GM18870 (cell line): ENCODE measurements at regions not wholly inside any gene's neighbourhood (a gene's known extent, or its start where the extent isn't known, plus 50 kb on each side); places are given as distances from the start of the nearest gene placed in this dataset.
A peak's percentile ranks its signal among the peaks of the same experiment; 100 is the strongest.
"Not testable (repeated sequence)": the region's sequence is repeated elsewhere in the genome, so short reads cannot be mapped to it uniquely, and the experiment has no call there.

Experiments used
- ATAC-seq: cut with Tn5 transposase; IDR thresholded peaks from one replicate; pipeline ENCODE4 v1.9.1; 2021; ENCODE audit warnings: moderate library complexity; ENCODE audit not compliant: unreplicated experiment

DNA sequence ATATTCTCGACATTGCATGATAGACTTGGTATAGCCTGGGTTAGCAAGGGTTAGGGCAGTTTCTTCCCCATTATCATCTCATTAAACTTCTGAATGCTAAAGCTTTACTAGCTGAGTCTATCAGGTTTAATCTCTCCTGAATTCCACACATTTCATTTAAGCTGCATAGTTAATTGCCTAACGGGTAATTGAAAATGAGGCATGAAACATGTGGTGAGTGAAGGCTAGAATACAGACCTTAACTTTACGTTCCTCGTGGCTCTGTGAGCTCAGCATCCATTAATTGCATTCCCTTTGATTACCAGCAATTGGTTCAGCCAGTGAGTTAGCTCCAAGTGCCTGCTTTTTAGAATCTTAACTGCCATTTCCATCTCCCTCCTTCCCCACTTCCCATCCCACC is 126.5 kb upstream of the MEX3C start:
- ATAC-seq: no peak

DNA sequence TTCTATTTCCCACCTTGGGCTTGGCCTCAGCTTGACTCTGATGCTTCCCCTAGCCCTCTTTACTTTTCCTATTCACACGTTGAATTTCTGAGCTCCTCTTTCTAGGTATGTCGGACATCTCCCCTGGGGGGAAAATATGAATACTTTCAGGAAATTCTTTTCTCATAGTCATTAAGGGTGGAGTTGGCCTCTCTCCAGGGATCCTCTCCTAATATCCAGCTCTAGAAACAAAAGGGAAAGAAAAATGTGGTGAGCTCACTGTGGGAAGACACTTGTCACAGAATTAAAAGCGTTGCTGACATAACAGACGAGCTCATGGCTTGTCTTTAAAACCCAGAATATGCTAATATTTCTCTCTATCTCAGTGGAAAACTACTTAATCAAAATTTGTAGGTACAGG is 132.7 kb upstream of the MEX3C start:
- ATAC-seq: no peak

DNA sequence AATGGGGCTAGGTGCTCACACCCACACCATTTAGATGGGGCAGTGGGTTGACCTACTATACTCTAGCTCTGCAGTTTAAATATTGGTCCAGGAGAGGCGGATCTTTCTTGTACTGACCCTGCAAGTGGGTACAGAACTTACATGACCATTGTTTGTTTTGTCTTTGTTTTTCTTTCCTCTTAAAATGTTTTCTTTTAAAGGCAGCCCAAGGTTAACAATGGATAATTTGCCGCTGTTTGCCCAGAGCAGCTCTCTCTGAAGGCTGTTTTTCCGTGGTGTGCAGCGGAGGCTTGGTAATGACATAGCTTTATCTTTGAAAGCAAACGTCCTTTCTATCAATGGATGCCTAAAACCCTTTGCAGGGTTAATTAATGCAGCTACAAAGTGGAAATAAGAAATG is 133.3 kb upstream of the MEX3C start:
- no peak for ATAC-seq

DNA sequence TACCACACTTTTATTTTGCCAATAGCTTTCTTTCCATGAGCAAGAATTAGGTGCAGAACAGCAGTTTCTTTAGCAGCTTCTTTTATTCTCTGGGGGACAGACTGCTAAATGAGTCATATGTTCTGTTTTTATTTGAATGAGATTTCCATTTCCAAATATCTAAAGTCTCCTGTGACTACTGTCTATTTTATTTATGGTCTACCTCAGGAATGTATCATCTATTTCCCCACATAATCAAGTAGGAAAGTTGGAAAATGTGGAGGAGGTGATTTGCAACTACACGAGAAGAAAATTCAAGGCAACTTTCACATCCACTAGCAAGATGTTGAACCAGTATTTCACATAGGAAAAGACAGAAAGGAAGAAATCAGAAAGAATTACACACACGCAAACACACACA is 139.9 kb upstream of the MEX3C start:
- ATAC-seq: no peak

DNA sequence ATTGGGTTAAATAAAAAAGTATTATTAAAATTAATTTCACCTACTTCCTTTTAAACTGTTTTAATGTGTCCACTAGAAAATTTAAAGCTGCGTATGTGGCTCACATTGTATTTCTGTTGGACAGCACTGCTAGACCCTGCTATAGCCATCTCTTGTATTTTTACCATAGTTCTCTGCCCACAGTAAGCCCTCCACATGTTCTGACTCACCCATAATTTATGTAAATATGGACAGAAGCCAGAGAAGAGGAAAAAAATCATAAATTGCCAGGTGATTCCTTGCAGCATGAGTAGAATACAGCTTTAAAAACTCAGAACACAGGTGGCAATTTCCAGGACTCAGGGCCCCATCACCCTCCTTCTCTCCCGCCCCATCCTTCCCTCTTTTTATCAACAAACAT is 142.4 kb upstream of the MEX3C start:
- ATAC-seq: no peak

DNA sequence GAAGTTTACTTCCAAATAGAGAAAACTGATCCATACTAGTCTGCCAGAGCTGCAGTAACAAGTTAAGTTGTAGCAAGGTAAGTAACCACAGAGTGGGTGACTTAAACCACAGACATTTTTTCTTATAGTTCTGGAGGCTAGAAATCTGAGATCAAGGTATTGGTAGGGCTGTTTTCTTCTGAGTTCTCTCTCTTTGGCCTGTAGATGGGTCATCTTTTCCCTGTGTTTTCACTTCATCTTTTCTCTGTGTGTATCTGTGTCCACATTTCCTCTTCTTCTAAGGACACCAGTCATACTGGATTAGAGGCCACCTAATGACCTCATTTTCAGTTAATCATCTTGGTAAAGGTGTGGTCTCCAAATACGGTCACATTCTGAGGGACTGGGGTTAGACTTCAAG is 142.9 kb upstream of the MEX3C start:
- ATAC-seq: no peak

DNA sequence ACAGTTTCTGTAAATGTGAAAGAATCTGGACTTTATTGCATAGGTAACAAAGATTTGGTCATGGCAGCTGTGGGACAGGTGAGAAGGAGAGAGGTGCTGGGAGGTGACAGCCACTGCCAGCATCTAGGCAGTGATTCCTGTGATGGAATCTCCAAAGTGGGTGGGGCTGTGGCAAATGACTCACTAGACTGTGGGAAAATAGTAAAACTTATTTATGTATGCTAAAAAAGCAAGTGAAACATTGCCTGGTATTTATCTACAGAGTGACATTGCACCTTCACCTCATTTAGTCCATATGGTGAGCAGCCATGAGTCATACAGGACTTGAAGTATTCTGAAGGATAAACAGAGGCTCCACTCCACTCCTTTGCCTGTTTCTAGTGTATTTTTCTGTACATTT is 145.3 kb upstream of the MEX3C start:
- no peak for ATAC-seq

DNA sequence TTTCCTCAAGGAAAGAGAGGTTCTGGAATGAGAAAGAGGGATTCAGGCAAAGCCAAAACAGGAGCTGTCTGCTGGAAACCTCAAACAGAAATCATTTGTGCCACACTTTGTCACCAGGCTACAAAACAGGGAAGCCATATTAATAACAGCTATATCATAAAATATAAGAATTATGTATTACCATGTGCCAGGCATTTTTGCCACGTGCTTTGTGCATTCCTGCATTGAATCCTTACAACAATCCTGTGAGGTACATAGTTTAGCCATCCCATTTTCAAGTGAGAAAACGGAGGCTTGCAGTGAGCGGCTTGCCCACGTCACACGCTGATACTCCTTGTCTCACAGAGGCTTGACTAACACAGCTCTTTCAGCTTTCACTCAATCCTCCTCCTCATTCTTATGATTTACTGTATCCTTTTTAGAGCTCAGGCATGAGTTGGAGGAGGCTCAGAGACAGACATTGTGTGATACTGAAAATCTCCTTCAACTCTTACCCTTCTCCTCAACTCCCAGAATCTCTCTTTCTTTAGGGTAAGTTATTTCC is 148.4 kb upstream of the MEX3C start:
- ATAC-seq: no peak

DNA sequence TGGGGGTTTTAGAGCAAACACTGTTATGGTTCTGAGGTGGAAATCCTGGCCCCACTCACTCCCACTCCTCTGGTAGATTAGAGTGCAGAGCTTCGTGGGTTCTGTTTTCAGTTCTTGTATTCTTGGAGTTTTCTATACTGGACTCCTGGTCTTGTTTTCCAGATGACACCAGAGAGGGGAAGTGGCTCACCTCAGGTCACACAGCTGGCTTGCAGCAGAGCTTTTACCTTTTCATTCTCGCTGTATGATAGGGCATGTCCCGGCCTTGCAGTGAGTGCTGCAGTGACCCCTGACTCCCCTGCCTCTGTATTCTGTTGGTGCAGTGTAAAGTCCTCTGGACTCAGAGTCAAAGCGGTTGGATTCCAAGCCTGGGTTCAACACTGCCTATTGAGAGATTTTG is 148.9 kb upstream of the MEX3C start:
- ATAC-seq: no peak

DNA sequence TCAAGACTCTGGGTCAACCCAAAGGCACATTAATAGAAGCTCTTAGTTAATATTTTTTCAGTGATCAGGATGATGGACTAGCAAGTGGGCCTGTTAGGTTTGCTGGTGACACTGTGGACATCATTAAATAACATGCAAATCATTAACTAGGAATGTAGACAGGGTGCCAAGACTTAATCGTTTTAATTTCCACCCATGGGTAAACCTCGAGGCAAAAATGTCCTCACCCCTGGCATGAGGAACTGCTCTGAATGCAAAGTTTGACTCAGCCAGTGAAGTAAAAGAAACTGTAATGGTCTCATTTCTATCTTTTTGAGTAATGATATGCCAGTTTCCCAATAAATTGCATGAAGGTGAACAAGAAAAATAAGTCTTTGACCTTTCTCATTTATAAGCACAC is 152.6 kb upstream of the MEX3C start:
- ATAC-seq: no peak

DNA sequence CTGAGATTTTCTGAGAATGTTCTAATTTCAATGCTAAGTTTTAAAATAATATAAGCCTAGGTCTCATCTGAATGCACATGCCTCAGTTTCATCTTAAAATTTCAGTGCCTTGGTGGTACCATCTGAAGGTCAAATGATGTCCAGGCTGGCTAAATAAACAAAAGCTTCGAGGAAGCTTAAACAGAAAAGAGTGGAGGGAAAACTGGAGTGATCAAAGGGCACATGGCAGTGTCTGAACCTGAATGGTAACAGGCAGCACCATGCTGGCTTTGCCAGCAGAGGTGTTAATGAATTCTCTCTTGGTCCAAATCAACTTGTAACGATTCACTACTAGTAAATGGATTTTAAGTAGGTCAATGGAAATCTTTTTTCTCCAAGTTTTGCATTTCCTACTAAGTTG is 158.4 kb upstream of the MEX3C start:
- ATAC-seq: no peak

DNA sequence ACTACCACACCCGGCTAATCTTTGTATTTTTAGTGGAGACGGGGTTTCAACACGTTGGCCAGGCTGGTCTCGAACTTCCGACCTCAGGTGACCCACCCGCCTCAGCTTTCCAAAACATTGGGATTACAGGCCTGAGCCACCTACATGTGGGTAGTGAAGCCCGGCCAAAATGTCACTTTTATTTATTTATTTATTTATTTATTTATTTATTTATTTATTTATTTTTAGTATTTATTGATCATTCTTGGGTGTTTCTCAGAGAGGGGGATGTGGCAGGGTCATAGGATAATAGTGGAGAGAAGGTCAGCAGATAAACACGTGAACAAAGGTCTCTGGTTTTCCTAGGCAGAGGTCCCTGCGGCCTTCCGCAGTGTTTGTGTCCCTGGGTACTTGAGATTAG is 162.8 kb upstream of the MEX3C start:
- ATAC-seq: not testable (repeated sequence)

DNA sequence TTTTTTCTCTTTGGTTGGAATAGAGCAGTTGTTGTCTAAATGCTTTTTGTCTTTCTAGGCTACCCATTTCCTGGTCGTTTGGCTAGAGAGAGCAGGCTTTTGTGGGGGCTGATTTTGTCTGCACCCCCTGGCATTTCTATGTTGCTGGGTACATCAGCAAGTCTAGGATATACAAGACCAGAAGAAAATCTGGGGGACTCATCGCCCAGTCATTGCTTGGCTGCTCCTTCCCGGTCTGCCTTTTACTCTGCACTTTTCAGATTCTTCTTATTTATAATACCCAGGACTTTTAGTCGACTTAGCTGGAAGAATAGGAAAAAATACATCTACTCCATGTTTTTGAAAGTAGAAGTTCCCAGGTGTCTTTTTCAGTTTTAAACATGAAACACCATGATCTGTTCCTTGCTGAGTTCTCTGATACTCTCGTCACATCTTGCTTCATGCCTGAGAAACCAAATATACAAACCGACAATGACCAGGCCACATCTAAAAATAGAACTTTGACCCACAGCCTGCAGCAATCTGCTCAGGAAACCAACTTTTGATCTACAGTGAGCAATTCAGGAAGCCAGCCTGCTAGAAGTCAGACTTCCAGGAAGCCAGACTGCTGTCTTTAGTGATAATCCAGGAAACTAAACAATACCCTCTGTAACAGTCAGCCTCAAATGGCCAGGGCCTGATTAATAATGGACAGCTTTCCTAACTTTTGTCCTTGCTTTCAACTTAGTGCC is 163.8 kb upstream of the MEX3C start:
- peak; percentile 78 for ATAC-seq

DNA sequence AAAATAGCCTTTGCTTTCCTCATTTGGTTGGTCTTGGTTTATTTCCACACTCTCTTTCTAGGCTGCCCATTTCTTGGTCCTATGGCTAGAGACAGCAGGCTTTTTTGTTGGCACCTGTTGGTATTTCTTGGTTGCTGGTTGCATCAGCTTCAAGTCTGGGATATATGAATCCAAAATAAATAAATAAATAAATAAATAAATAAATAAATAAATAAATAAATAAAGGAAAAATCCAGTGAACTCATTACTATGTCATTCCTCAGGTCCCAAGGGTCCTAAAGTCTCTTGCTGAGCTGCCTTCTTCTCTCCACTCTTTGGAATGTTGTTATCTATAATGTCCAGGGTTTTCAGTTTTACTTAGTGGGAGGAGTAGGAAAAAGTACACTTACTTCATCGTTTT is 165.9 kb upstream of the MEX3C start:
- ATAC-seq: no peak

DNA sequence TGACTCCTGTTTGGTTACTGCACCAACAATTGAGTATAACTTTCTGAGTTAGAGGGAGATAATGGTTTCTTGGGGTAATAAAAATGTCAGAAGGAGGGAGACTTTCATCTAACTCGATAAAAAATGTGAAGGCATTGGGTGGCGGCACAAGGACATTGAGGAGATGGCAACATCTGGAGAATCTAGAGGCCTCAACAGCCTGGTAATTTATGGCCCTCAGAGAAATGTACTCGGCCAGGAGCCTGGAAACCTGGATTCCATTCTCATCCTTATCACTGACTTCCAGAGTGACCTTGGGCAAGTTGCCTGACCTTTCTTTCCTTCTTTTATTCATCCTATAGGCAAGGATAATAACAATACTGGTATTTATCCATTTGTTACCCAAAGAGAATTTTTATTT is 173.5 kb upstream of the MEX3C start:
- no peak for ATAC-seq

DNA sequence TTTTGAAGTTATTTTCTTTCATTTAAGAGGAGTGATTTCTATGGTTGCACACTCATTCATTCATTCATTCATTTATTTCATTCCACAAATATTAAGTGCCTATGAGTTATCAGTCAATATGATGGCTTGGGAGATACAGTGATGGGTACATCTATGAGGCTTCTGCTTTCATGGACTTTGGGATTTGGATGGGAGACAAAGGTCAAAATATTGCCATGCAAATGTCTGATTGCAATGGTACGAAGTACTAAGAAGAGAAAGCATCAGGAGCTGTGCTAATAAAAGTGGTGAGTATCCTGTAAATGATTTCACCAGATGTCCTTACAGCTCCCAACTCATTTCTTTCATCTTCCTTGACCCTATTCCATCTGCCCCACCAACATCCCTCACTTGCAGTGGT is 174.4 kb upstream of the MEX3C start:
- no peak for ATAC-seq

DNA sequence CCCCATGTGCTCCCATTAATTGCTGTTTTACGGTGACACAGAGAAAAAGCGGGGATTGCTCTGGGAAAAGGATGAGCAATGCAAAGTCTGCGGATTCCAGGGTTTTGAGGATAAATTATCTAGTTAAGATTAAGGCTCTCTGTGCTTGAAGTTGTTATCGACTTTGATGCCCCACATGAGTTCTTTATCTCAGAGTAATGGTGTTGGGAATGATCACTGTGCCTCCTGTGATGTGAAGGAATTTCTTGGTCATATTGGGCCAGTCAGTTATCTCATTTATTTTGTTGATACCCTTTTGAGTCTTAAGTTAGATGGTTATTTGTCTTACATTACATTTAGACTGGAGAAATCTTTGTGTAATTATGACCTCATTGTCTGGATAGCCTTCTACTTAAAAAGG is 184.6 kb upstream of the MEX3C start:
- ATAC-seq: no peak

DNA sequence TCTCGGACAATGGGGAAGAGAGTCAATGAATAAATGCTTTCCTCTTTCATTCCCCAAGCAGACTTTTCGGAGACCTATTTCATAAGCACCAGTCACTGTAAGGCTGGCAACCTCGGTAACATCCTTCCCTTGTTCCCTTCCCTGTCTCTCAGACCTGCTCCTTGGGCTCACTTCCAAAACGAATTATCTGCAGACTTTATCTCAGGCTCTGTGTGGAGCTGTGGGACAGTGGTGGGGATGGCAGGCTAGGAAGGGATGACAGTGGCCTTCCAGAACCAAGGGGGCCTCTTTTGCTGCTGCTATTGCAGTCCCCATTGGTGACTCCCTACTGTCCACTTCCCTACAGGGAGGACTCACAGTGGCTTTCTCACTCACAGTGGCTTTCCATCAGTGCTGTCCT is 185.6 kb upstream of the MEX3C start:
- ATAC-seq: no peak

DNA sequence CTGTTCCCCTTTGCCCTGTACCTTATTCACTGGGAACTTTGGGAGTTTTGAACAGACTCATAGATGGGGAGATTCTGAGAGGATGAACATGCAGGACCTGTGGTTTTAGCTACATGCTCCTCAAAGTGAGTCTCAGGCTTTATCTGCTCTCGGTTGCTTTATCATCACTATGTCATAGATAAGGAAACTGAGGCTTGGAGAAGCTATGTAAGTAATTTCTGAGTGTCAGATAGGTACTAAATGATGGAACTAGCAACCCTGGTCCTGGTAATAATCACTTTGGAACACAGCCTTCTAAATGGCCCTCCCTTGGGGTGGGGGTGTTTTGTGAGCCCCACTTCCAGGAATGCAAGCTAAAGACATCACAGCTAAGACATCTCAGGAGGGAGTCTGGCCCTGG is 186.2 kb upstream of the MEX3C start:
- ATAC-seq: no peak

DNA sequence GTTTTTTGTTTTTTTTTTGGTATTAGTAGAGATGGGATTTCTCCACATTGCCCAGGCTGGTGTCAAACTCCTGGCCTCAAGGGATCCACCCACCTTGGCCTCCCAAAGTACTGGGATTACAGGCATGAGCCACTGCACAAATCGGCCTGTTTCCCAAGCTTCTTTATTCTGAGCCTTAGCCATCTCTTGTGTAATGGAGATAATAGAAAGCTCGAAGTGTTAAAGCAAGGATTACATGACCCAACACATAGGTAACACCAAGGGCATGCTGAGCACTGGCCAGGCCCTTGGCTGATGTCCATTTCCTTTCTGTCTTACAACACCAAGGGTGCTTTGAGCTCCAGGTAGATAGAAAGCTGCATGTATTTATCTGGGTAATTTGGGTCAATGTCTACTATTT is 187.8 kb upstream of the MEX3C start:
- no peak for ATAC-seq

DNA sequence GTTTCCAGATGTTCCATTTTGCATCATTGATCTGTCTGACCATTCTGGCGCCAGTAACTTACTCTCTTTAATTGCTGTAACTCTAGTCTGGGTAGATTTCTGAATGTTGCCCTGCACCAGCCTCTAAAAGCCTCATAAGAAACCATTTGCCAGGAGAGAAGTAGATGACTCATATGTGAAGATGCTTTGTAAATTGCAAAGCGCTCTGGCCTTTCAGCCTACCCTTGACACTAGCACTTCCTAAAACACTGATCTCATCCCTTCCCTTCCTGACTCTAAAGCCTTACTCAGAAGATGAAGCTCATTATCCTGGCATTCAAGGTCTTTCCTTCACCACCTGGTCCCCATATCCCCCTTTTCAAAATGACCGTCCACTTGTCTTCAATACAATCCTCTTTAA is 193.2 kb upstream of the MEX3C start:
- no peak for ATAC-seq

DNA sequence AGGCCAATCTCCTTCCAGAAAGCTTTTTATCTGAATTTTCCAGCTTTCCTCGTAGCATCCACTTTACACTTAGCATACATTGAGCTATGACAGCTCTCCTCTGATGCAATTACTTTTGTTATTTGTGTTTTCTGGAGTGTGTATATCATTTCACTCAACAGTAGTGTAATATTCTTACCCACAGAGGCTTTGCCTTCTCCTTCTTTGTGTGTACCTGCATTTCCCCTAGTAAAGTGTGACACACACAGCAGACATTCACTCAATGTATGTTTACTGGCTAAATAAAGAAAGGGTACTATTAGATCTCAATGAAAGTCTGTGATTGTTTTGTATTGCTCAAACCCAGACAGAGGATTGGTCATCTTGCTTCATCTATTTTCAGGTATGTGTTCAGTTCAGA is 193.7 kb upstream of the MEX3C start:
- no peak for ATAC-seq

DNA sequence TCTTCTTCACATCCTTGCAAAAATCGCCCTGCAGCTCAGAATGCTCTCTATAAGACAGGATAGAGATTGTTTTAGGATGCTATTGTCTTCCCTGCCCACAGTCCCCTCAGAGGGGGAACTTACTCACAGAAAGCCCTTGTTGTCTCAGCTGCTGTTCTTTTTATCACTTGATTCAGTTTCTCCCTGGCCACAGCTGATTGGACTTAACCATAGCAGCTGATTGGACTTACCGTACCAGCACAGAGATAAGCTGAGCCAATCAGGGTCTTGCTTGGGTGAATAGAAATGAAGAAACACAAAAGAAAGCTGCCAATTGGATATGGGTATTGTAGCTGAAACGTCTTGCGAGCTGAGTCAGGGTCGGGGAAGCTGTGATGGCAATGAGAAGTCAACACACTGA is 194.2 kb upstream of the MEX3C start:
- ATAC-seq: no peak
